Dedifferentiated amniotic fluid mesenchymal stem cell (primary cell): ENCODE measurements at regions not wholly inside any gene's neighbourhood (a gene's known extent, or its start where the extent isn't known, plus 50 kb on each side); places are given as distances from the start of the nearest gene placed in this dataset.

ENCODE experiments used
- DNase-seq: peaks from one replicate; pipeline ENCODE4 v3.0.0-alpha.2; 2016; ENCODE audit errors: extremely low spot score

DNA sequence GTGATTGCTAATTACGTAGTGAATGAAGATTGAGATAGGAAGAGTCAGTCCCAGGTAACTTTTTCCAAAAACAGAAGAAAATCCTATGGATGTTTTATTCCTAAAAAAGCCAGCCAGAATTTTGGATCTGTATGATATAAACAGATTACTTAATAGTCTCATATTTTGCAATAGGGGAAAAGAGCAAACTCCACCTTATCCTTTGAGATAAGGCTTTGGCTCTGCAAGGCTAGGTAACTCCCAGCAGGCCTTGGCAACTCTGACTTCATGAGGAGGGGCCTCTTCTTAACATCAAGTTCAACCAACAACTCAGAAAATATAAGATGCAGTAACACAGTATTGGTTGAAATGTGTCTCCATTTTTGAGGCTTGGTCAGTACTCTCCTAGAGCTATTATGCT lies 98.7 kb upstream of the SLC4A4 start:
- no peak for DNase-seq

DNA sequence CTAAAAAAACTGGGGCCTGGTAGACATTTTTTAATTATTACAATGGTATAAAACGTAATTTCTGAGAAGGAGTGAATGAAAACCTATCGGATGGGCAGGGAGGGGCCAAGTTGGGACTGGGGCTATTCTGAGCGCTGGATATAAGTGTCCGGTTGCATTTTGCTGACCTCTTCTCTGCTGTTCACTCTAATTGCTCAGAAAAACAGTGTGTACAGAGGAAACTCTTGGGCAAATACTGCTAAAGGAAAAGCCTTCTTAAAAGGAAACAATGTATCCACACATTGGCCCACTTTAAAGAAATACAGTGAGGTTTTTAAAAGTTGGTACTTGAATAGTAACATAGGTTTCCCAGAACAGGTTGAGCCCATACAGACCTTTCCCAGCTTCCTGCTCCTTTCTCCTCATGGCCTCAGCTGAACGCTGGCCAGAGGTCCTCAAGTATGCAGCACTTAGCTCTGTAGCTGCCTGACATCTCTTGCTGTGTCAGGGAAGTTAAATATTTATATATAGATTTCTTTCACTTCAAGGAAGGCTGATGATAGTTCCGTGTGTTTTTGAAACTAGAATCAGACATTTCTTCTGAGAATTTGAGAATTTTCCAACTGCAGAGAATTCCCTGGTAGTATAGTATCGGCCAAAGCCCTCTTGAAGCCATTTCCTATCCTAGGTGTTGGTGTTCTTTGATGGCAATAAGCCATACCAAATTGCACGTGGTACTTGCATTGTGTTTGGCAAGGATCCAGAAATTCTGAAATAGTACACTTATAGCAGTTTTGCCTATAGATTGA lies 97.1 kb upstream of the SLC4A4 start:
- no peak for DNase-seq

DNA sequence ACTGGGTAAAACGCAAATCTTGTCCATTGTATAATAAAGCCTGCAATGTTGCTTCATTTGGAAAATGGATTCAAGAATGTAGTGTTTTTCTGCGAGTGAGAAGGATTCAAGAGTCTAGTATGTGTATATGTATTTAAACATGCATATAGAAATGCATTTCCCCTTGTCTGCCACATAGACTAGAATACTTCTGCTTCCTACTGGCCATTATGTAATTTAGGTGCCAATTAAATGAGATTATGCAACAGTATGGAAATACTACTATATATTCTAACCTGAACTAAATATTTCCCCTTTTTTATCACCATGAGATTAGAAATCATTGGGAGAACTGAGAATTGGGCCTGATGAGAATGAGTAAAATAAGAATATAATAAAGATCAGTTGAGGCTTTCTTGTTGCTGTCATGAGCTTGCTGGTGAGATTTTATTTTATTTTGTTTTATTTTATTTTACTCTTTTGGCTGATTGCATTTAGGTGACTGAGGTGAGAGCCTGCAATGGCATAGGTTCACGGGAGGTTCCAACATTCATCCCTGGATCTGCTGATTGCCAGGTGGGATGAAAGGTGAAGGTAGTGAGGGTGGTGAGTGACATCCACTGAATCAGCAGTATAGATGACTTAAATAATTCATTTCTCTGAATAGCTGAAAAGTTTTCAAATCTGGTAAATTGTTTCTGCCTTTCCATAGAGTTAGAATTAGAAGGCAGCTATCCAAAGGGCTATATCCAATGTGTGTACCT lies 95.6 kb upstream of the SLC4A4 start:
- DNase-seq = no peak

DNA sequence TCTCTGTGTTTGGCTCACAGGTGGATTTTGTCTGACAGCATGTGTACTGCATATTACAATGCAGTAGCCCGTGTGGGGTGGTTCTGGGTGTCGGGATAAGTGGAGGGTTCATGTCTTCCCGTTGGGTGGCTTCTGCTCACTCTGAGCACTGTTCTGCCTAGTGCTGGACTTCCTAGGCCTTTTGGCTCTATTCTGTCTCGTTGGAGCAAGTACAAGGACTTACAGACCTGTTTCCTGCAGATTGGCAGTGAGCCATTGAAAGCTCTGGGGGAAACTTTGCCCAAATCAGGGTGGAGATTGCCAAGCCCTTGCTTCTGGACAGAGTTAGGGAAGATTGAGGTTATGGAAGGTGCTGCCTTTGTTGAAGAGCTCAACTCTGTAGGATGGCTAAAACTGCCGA lies 91.1 kb upstream of the SLC4A4 start:
- no peak for DNase-seq

DNA sequence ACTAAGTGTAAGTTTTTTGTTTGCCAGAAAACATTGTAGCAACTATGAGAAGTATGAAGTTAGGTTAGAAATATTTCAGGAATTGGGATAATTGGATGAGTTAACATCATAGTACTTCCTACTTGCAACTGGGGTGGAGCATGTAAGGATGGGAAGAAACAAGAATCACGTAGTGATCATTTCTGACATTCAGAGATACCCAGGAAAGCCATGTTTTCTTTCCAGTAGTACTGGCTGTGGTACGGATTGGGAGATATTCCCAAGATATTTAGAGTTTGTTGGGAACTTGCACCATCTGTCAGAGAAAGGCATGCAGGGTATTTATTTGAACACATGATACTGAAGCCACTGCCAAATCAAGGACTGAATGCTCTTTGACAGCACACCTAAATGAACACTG lies 87.6 kb upstream of the SLC4A4 start:
- DNase-seq = peak; percentile 77

DNA sequence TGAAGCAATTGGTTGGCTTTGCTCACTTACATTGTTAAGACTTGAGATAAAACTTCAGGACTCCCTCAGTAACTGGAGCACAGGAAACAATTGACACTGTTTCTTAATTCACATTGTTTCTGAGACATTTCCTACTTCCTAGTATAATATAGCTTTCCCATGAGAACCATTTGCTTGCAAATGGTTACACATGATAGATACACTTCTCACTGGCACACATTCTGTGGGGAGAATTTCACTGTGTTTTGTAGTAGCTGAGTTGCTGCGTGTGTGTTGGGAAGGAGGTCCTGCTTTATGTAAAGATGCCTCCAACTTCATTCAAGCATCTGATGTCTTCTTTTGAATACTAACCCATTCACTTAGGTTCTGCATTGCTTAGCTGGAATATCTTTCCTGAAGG lies 85.3 kb upstream of the SLC4A4 start:
- no peak for DNase-seq

DNA sequence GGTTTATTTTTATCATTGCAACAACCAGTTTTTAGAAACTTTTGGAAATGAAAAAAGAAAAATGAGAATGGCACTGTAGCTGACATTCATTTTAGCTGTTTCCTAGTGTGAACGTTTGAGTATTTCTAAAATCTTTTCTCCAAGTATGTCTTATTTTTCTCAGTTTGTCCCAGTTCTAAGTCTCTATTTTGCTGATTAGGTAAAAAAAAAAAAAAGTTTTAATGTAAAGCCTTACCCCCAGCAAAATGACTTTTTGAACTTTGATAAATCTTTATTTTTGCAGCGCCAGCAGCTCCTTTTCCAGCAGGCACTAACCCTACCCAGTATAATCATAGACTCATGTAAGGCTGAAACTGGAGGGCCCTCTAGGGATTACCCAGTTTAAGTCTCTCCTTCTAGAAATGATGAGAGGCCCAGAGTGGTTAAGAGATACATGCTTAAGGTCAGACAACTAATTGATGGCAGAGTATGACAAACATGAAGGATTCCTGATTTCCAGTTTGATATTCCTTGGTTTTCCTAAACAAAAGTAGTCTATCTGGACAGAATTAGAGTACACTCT lies 84.3 kb upstream of the SLC4A4 start:
- no peak for DNase-seq

DNA sequence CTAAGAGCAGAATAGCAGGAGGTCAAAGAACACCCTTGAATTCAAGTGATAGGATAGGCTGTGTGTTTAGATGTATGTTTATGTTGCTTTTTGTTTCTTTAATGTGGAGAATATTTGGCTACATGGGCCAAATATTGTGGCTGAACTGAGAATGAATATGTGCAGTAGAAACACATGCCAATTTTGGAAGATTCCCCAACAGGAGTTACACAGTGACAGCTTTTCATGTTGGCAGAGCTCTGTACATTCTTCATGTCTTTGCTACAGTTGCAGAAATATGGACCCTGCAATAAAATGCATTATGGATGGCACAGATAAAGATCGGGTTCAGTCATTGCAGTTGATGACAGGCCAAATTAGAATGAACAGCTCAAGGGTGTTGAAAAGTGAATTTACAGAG lies 82.8 kb upstream of the SLC4A4 start:
- DNase-seq = no peak

DNA sequence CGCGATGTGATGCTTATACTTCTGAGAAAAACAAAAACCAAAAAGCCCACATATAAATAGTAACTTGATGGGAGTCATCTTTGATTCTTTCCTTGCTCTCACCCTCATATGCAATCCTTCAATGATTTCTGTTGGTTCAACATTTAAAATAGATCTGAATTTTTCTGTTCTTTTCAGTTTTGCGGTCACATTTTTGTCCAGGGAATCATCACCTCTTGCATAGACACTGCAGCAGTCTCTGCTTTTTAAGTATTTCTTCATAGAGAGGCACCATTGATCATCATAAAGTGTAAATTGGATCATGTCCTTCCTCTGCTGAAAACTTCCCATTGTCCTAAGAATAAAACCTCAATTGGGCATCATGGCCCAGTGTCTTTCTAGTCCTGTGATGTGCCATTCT lies 81.1 kb upstream of the SLC4A4 start:
- no peak for DNase-seq

DNA sequence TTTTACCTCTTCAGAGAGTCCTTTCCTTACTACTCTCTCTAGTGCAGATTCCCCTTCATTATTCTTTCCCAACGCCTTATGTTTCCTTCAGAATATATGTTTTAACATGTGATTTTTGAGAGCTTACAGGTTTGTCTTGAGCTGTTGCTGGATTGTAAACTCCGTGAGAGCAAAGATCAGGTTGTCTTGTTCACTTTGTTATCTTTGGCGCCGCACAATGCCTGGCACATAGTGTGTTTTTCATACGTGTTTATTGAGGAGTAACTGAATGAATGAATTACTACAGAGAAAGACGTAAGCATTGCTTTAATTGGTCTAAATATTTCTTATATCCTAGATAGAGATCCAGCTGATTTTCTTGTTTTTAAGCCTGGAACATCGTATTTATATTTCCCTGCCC lies 80.5 kb upstream of the SLC4A4 start:
- no peak for DNase-seq

DNA sequence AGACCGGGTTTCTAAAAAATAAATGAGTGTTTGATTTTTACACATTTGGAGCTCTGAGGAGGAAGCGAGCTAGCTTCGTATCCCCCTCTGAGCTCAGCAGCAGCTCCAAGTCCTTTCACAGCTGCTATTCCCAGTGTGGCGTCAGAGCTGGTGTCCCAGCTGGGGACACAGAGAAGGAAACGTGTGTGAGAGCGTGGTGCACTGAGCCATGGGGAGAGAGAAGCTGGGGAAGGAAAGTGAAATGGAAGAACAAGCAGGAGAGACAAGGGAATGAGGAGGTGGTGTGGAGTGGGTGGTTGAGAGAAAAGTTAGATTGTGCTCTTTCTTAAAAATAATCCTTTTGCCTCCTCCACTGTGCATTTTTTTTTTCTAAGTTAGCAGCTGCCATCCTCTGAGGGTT lies 79.5 kb upstream of the SLC4A4 start:
- DNase-seq = no peak

DNA sequence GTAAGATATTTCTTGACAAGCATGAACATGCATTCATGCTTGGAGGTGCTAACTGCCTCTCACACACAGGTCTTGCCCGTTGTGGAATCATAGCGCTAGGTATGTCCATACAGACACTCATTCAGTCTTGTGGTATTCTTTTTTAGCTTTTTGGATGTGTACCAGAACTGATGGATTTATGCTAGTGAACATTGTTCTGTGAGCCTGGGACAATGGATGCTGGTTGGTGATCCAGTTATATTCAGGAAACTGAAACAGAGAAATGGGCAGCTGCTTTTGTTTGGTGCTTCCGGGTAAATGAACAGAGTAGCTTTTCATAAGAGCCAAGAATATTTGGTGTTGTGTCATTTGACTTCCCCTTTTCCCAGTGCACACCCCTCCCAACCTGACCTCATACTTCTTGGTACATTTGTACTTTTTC lies 78.9 kb upstream of the SLC4A4 start:
- DNase-seq = no peak

DNA sequence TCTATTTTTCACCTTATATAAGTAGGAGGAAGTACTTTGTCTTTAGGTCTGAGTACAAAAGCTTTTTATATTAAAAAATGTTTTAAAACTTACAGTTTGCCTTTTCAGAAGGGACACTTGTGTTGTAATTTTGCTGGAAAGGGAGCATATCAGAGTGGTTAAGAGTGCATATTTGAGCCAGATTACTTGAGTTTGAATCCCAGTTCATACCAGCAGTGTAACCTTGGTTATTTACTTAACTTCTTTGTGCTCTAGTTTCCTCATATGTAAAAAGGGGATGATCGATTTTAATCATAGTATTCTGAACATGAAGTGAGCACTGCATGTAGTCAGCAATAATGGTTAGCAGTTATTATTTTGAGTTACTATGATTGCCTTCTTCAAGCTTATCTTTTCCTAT lies 78.3 kb upstream of the SLC4A4 start:
- DNase-seq = no peak

DNA sequence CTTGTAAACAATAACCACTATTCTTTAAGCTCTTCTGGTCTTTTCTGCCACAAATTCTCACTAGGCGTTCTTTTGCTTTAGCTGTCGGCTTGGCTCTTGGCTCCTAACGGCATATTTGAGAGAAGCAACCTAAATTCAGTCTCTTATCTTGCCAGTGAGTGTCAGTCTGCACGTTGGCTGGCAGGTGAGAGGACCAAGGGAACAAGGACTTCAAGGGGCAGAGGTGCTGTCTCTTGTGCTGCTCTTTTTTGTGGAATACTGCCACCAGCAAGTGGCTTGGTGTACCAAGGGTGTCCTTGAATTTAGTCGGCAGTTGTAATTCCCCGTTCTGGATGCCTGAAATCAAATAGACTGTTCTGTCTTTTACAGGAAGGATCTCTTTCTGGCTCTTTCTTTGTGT lies 77.8 kb upstream of the SLC4A4 start:
- DNase-seq = no peak

DNA sequence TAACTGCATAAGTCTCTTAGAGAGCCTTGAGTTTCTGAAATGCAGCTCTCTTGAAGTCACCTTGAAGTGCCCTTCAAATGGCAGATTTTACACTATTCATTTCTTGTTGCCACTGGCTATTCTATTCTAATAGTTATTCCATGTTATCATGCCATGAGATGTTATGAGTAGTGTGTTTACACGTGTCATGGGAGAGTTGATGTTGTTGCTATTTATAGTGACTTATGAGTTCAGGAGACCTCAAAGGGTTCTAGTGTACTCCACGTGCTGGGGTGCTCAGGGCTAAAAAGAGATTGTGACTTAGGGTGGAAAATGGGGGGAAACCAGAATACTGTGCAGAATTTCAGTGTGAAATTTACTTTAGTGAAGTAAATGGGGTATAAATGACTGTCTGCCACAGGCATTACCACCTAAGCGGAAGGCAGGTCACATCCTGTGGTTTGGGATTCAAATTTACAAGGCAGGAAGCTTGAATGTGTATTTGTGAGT lies 77.1 kb upstream of the SLC4A4 start:
- no peak for DNase-seq

DNA sequence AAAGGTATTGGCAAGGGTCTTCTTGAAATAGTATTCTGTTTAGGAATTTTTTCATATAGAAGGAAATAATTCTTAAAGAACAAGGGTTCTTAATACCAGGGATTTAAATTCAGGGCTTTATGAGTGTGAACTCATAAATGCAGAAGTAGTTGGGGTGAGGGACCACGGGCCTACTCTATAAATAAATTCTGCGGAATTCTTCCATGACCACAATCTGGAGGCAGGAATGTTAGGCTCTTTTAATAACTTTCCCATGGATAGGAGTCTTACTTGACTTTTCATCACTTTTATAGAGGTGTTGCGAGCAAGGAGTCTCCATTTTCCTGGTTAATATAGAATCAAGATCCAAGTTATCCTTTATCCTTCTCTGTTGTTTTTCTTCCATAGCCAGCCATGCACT lies 76.7 kb upstream of the SLC4A4 start:
- DNase-seq = no peak

DNA sequence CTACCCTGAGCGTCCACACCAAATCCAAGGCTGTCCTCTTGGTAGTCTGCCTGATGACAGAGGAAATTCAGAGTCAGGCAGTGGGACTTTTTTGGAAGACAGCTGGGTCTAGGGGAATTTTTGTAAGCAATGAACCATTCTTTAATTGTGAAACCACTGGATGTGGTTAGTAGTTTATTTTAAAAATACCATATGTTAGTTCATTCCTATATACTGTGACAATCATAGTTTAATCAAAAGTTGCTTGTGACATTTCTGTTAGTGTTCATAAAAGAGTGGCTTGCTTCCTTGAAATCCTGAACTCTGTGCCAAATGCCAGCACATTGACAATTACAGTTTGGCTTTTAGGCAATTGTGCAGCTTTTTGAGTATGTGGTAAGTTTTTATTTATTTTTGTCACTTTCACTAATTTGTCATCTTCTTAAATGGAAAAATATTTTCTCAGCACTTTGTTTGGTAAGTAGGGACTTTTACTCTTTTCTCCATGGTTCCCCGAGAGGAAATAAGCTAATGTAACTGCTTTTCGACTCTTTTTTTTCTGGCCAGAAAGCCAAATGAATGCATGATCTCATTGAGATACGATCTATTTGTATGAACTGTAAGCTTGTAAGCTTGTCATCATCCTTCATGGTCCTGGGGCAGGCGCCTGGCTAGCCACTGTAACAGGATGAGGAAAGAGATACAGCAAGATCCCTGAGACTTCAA lies 72.6 kb upstream of the SLC4A4 start:
- peak; percentile 80 for DNase-seq

DNA sequence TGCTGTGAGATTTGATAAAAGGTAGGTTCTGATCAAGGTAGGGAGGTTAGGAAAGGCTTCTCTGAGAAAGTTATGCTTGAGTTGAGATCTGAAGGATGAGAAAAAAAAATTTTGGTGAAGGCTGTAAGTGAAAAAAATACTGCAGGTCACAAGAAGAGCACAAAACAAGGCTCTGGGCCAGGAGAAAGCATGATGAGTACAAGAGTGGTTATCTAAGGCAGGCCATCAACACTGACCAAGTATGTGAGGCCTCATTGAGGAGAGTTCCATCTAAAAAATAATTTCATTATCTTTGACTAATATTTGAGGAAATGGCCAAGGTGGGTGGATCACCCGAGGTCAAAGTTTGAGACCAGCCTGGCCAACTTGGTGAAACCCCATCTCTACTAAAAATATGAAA lies 71.6 kb upstream of the SLC4A4 start:
- no peak for DNase-seq

DNA sequence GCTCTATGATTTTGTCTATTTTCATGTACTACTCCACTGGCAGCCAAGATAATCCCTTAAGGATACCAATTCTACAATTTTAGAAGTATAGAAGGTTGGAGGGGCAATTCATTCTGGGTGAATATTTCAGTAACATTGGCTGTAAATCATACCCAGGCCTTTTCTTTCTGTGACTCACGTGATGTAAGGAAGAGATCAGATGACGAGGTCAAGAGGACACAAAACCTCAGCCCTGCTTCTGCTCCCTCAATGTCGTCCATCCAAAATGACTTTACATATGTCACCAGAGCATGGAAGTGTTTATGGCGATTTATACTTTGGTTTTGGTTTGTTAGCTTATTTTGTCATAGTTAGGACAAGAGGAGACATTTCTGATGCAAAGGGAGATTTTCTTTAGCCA lies 70.7 kb upstream of the SLC4A4 start:
- DNase-seq = no peak

DNA sequence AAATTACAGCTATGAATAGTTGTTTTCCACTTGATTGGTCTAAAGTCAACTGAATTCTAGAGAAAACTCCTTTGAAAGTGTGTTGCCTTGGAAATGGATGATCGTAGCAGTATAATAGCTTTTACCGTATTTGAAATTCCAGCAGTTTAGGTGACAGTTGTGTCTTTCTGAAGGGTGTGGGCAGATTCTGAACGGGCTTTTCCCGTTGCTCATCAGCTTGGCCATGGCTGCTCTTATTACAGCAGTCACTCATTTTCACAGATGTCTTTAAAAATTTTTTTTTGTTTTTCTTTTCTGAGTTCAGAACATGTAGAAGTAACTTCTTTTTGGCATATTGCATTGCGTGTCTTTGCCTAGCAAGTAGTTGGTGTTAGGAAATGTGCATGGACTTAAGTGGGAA lies 69.6 kb upstream of the SLC4A4 start:
- no peak for DNase-seq

DNA sequence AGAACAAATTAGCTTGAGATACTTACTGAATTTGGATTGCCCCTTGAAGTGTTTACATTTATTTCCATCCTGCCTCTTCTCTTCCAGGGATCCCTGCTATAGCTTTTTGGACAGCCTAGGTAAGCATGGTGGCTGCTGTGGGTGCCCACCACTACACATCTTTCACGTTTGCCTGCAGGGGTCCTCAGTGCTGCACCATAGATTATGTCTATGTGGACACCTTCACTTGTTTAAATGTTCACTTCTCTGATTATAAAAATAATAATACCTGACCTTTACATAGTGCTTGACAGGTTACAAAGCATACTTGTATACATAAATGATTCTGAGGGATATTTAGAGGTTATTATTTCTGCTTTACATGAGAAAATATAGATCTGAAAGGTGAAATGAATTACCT lies 67.9 kb upstream of the SLC4A4 start:
- DNase-seq = no peak

DNA sequence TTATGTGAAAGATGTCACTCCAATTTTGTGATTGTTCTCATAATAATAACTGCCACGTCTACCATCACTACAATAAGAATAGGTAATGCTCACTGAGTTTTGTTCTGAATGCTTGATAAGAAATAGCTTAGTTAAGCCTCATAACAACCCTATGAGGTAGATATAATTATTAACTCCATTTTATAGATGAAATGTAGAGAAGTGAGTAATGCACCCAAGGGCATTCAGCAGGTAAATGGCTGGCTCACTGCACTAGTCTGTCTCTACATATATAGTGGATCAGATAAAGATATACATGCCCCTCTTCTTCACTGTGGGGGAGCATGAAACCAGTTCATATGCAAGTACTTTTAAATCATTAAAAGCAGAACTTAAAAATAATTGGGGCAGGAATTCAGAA lies 65.8 kb upstream of the SLC4A4 start:
- DNase-seq = no peak
